HEK293 (cell line): ENCODE measurements at regions not wholly inside any gene's neighbourhood (a gene's known extent, or its start where the extent isn't known, plus 50 kb on each side); places are given as distances from the start of the nearest gene placed in this dataset.
A peak's percentile ranks its signal among the peaks of the same experiment; 100 is the strongest.

Source experiments
- CTCF ChIA-PET: fragments of 350-600 bp; formaldehyde crosslinking; extraction: SDS; loops from one replicate; lab custom pipeline; 2021; ENCODE audit warnings: antibody characterized with exemption; lab: Yijun Ruan, JAX
- POLR2A ChIA-PET: fragments of 300-600 bp; formaldehyde crosslinking; extraction: SDS; loops from one replicate; lab custom pipeline; 2020; ENCODE audit warnings: antibody characterized with exemption, inconsistent platforms; lab: Yijun Ruan, JAX
- H3K27ac ChIP-seq: fragments of 200-500 bp; sonication (Bioruptor generic); 2 replicates; pipeline ENCODE4 v1.5.1; 2014; ENCODE audit warnings: low read depth, low read length, control low read depth, inconsistent platforms; ENCODE audit errors: extremely low read depth
- H3K36me3 ChIP-seq, 2 experiments: fragments of 200-500 bp in 1 of 2; sonication (Bioruptor generic) in 1 of 2; 1 replicate in 1 of 2; 2 replicates in 1 of 2; pipeline ENCODE4 v1.5.1; 2014 to 2017; ENCODE audit warnings: inconsistent platforms in 2 of 2, low read length in 2 of 2; ENCODE audit not compliant: control insufficient read depth in 2 of 2, insufficient read depth in 1 of 2
- H3K4me1 ChIP-seq: fragments of 200-500 bp; sonication (Bioruptor generic); 2 replicates; pipeline ENCODE4 v1.5.1; 2014; ENCODE audit warnings: mild to moderate bottlenecking, low read length, inconsistent platforms; ENCODE audit not compliant: control insufficient read depth, insufficient read depth
- H3K4me3 ChIP-seq: 2 replicates; pipeline ENCODE4 v1.5.1; 2011; ENCODE audit warnings: low read depth, mild to moderate bottlenecking, control low read depth, low read length, moderate library complexity
- H3K9me3 ChIP-seq: fragments of 200-500 bp; sonication (Bioruptor generic); 2 replicates; pipeline ENCODE4 v1.5.1; 2014; ENCODE audit warnings: low read depth, low read length, inconsistent platforms; ENCODE audit not compliant: control insufficient read depth, insufficient read depth
- CTCF ChIP-seq: fragments of 450-650 bp; formaldehyde crosslinking; IDR thresholded peaks from 2 replicates; pipeline ENCODE4 v1.5.1; 2016; ENCODE audit warnings: missing biosample characterization, missing genetic modification characterization
- GLI4 ChIP-seq: fragments of 450-650 bp; formaldehyde crosslinking; IDR thresholded peaks from 2 replicates; pipeline ENCODE4 v1.5.1; 2016; ENCODE audit warnings: missing biosample characterization, missing genetic modification characterization
- IKZF3 ChIP-seq: fragments of 450-650 bp; IDR thresholded peaks from 2 replicates; pipeline ENCODE4 v1.5.0; 2018; ENCODE audit warnings: missing biosample characterization, mild to moderate bottlenecking, missing genetic modification characterization, moderate library complexity
- MZF1 ChIP-seq: fragments of 450-650 bp; formaldehyde crosslinking; IDR thresholded peaks from 2 replicates; pipeline ENCODE4 v1.5.1; 2017; ENCODE audit warnings: missing biosample characterization, missing genetic modification characterization, borderline replicate concordance
- OSR2 ChIP-seq: fragments of 450-650 bp; formaldehyde crosslinking; IDR thresholded peaks from 2 replicates; pipeline ENCODE4 v1.5.1; 2016; ENCODE audit warnings: missing biosample characterization, missing genetic modification characterization
- OVOL3 ChIP-seq: fragments of 450-650 bp; formaldehyde crosslinking; IDR thresholded peaks from 2 replicates; pipeline ENCODE4 v1.5.1; 2016; ENCODE audit warnings: missing biosample characterization, missing genetic modification characterization
- PRDM10 ChIP-seq: fragments of 450-650 bp; formaldehyde crosslinking; IDR thresholded peaks from 2 replicates; pipeline ENCODE4 v1.5.1; 2016; ENCODE audit warnings: missing biosample characterization, missing genetic modification characterization
- SCRT2 ChIP-seq: fragments of 450-650 bp; formaldehyde crosslinking; IDR thresholded peaks from 2 replicates; pipeline ENCODE4 v1.5.1; 2016; ENCODE audit warnings: missing biosample characterization, missing genetic modification characterization
- SETDB1 ChIP-seq: IDR thresholded peaks from one replicate; pipeline ENCODE4 v1.6.1; 2017; ENCODE audit warnings: mild to moderate bottlenecking, low read length, moderate library complexity, mixed read lengths; ENCODE audit not compliant: insufficient read length
- SP2 ChIP-seq: fragments of 450-650 bp; formaldehyde crosslinking; IDR thresholded peaks from 2 replicates; pipeline ENCODE4 v1.5.1; 2016; ENCODE audit warnings: missing biosample characterization, missing genetic modification characterization
- SP3 ChIP-seq: fragments of 450-650 bp; formaldehyde crosslinking; IDR thresholded peaks from 2 replicates; pipeline ENCODE4 v1.5.1; 2016; ENCODE audit warnings: missing biosample characterization, missing genetic modification characterization
- TRIM28 ChIP-seq: IDR thresholded peaks from 2 replicates; pipeline ENCODE4 v1.6.1; 2011; ENCODE audit warnings: low read length, control low read depth, borderline replicate concordance
- ZBTB1 ChIP-seq: fragments of 450-650 bp; formaldehyde crosslinking; IDR thresholded peaks from 2 replicates; pipeline ENCODE4 v1.5.1; 2016; ENCODE audit warnings: missing biosample characterization, missing genetic modification characterization
- ZBTB17 ChIP-seq: fragments of 450-650 bp; formaldehyde crosslinking; IDR thresholded peaks from 2 replicates; pipeline ENCODE4 v1.5.1; 2016; ENCODE audit warnings: missing biosample characterization, missing genetic modification characterization
- ZBTB48 ChIP-seq: fragments of 450-650 bp; formaldehyde crosslinking; IDR thresholded peaks from 2 replicates; pipeline ENCODE4 v1.5.1; 2016; ENCODE audit warnings: missing biosample characterization, missing genetic modification characterization
- ZBTB7A ChIP-seq: fragments of 450-650 bp; formaldehyde crosslinking; IDR thresholded peaks from 2 replicates; pipeline ENCODE4 v1.5.1; 2016; ENCODE audit warnings: low read depth, missing biosample characterization, missing genetic modification characterization
- ZFHX2 ChIP-seq: fragments of 450-650 bp; formaldehyde crosslinking; conservative IDR thresholded peaks from 2 replicates; pipeline ENCODE4 v1.5.1; 2016; ENCODE audit warnings: missing biosample characterization, missing genetic modification characterization
- ZFP69B ChIP-seq: fragments of 450-650 bp; formaldehyde crosslinking; IDR thresholded peaks from 2 replicates; pipeline ENCODE4 v1.5.1; 2016; ENCODE audit warnings: missing biosample characterization, missing genetic modification characterization
- ZNF16 ChIP-seq: fragments of 450-650 bp; formaldehyde crosslinking; IDR thresholded peaks from 2 replicates; pipeline ENCODE4 v1.5.1; 2016; ENCODE audit warnings: low read depth, missing biosample characterization, missing genetic modification characterization
- ZNF23 ChIP-seq: fragments of 450-650 bp; formaldehyde crosslinking; IDR thresholded peaks from 2 replicates; pipeline ENCODE4 v1.5.1; 2016; ENCODE audit warnings: missing biosample characterization, missing genetic modification characterization, borderline replicate concordance
- ZNF362 ChIP-seq: fragments of 450-650 bp; formaldehyde crosslinking; IDR thresholded peaks from 2 replicates; pipeline ENCODE4 v1.5.1; 2016; ENCODE audit warnings: missing biosample characterization, missing genetic modification characterization
- ZNF423 ChIP-seq: fragments of 450-650 bp; formaldehyde crosslinking; IDR thresholded peaks from 2 replicates; pipeline ENCODE4 v1.5.1; 2016; ENCODE audit warnings: missing biosample characterization, missing genetic modification characterization
- ZNF600 ChIP-seq: fragments of 450-650 bp; formaldehyde crosslinking; IDR thresholded peaks from 2 replicates; pipeline ENCODE4 v1.5.1; 2016; ENCODE audit warnings: missing biosample characterization, missing genetic modification characterization
- ZNF629 ChIP-seq: fragments of 450-650 bp; formaldehyde crosslinking; IDR thresholded peaks from 2 replicates; pipeline ENCODE4 v1.5.1; 2017; ENCODE audit warnings: missing biosample characterization, missing genetic modification characterization
- ZNF654 ChIP-seq: fragments of 450-650 bp; formaldehyde crosslinking; IDR thresholded peaks from 2 replicates; pipeline ENCODE4 v1.5.1; 2016; ENCODE audit warnings: low read depth, missing biosample characterization, missing genetic modification characterization
- ZNF660 ChIP-seq: fragments of 450-650 bp; IDR thresholded peaks from 2 replicates; pipeline ENCODE4 v1.5.1; 2018; ENCODE audit warnings: missing biosample characterization, mild to moderate bottlenecking, missing genetic modification characterization
- ZNF664 ChIP-seq: fragments of 450-650 bp; formaldehyde crosslinking; IDR thresholded peaks from 2 replicates; pipeline ENCODE4 v1.5.1; 2016; ENCODE audit warnings: missing biosample characterization, missing genetic modification characterization

- TF ChIP-seq ZFP69B (tag by site-specific recombination) (no peak), ZBTB1 (tag by site-specific recombination) (no peak), OVOL3 (tag by site-specific recombination) (no peak), ZBTB48 (tag by site-specific recombination) (no peak), SP2 (tag by site-specific recombination) (no peak)
Observed at GRCh38 chr6:25220857-25221256, 58.3 kb upstream of the CARMIL1 start (continued).

GRCh38 chr6:25222006-25222678, 57.0 kb upstream of the CARMIL1 start:
- H3K4me3 ChIP-seq = no peak overlapping the region
- TF ChIP-seq ZFHX2 (peak; percentile 21; the same call in 1 of the 2 replicates), ZNF600 (tag by site-specific recombination) (no peak), ZNF664 (tag by site-specific recombination) (peak; percentile 60; the same call in 1 of the 2 replicates), OSR2 (tag by site-specific recombination) (no peak), ZBTB7A (no peak), SETDB1 (no peak)
- TF ChIP-seq, all 188 proteins: peak for 2
- peaks cover 9% of the 10 kb centered on the region for H3K4me1 ChIP-seq
- ChIA-PET CTCF (interaction anchor here (0.6 to 3.7 kb wide), 34 partner anchors 8 to 1159 kb away, joined by 3 to 49 read pairs (median 5); no protein-coding TSS in a partner anchor), POLR2A (interaction anchor here (1.5 kb wide), 1 partner anchor 57 kb away, joined by 3 read pairs; the partner anchor contains the start of gene CARMIL1)
- no peak overlapping the region for H3K27ac ChIP-seq
- H3K9me3 ChIP-seq = no peaks in the 10 kb centered on the region
- no peaks in the 10 kb centered on the region for H3K36me3 ChIP-seq

GRCh38 chr6:25223490-25223991, 55.6 kb upstream of the CARMIL1 start:
- Histone ChIP-seq H3K27ac (no peak overlapping the region), H3K36me3 (no peaks in the 10 kb centered on the region), H3K4me3 (no peak overlapping the region), H3K4me1 (peaks cover 9% of the 10 kb centered on the region), H3K9me3 (no peaks in the 10 kb centered on the region)
- ChIA-PET CTCF (interaction anchor here (0.6 to 3.7 kb wide), 77 partner anchors 8 to 668 kb away, joined by 3 to 49 read pairs (median 4); partner anchors contain the start of gene CARMIL1), POLR2A (interaction anchor here (1.1 to 1.5 kb wide), 2 partner anchors 42 to 56 kb away, joined by 3 to 5 read pairs; partner anchors contain the start of gene CARMIL1)
- TF ChIP-seq CTCF (tag by site-specific recombination) = peak; percentile 75
- peak; percentile 86; the same call in 1 of the 2 replicates for TF ChIP-seq ZNF362
- TF ChIP-seq IKZF3 (tag by site-specific recombination) = no peak
- TF ChIP-seq TRIM28 = no peak
- no peak for TF ChIP-seq ZNF23
- peak; percentile 39; the same call in 1 of the 2 replicates for TF ChIP-seq ZNF660 (tag by site-specific recombination)
- peak; percentile 98 for TF ChIP-seq ZNF654 (tag by site-specific recombination)
- no peak for TF ChIP-seq ZNF423 (tag by site-specific recombination)
- peak; percentile 75 for TF ChIP-seq SCRT2
- peak; percentile 36; the same call in 1 of the 2 replicates for TF ChIP-seq MZF1
- no peak for TF ChIP-seq SP3 (tag by site-specific recombination)
- TF ChIP-seq ZNF629 (tag by site-specific recombination) = 0 out of 2 replicates have a peak, but pooled peaks have one; percentile 38
- peak; percentile 54; the same call in 1 of the 2 replicates for TF ChIP-seq ZBTB17 (tag by site-specific recombination)
- TF ChIP-seq ZNF16 (tag by site-specific recombination) = no peak
- no peak for TF ChIP-seq ZFP69B (tag by site-specific recombination)
- no peak for TF ChIP-seq GLI4 (tag by site-specific recombination)
- peak; percentile 80 for TF ChIP-seq PRDM10
- TF ChIP-seq ZBTB7A = no peak
